B cell (primary cell): ENCODE measurements at regions not wholly inside any gene's neighbourhood (a gene's known extent, or its start where the extent isn't known, plus 50 kb on each side); places are given as distances from the start of the nearest gene placed in this dataset.

Experiments used
- EZH2 ChIP-seq: IDR thresholded peaks from 2 replicates; pipeline ENCODE4 v1.6.1; 2012; ENCODE audit warnings: borderline replicate concordance, low read depth, mild to moderate bottlenecking, moderate library complexity, low read length; ENCODE audit not compliant: insufficient read depth, poor library complexity, severe bottlenecking
- TF ChIP-seq, protein P1 (sequence below): fragments of 200-600 bp; IDR thresholded peaks from one replicate; pipeline ENCODE4 v1.8.0; 2022; ENCODE audit warnings: antibody characterized with exemption, mild to moderate bottlenecking

DNA sequence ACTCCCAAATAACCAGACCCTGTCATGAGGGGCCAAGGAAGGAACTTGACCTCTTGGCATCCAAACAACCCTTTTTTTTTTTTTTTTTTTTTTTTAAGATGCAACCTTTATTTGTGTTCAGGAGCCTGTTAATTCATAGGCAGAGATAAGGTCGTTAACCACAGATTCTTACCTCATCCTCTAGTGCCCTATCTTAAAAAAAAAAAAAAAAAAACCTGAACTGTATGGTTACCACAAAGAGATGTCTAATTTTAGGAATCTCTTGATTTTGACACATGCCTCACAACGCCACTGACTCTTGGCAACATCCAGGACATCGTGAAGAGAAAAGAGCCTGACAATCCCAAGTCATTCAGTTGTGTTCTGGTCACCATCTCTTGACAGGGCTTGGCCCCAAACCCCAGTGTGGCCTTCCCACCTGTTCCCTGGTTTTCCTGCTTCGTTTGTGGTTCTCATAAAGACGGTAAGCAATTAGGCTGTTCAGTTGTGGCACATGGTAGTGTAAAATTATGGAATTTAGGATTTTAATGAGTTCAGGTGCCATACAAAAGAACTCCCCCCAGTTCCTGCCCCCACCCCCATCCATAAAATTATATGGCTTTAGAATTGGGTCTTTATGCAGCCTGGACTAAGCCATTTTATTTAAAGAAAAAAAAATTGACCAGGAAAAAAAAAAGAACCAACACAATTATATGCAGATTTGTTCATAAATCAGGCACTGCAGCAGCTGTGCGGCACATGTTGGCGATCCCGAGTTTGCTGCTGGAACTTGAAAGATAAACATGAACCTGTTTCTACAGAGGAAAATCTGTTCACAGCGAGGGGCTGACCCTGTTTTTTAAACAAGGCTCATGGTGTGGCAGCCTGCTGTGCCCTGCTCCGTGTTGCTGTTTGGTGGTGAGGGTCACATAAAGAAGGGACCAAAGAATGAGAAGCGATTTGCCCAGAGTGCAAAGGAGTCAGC lies 267.8 kb upstream of the CLINT1 start:
- TF ChIP-seq, protein P1, sequence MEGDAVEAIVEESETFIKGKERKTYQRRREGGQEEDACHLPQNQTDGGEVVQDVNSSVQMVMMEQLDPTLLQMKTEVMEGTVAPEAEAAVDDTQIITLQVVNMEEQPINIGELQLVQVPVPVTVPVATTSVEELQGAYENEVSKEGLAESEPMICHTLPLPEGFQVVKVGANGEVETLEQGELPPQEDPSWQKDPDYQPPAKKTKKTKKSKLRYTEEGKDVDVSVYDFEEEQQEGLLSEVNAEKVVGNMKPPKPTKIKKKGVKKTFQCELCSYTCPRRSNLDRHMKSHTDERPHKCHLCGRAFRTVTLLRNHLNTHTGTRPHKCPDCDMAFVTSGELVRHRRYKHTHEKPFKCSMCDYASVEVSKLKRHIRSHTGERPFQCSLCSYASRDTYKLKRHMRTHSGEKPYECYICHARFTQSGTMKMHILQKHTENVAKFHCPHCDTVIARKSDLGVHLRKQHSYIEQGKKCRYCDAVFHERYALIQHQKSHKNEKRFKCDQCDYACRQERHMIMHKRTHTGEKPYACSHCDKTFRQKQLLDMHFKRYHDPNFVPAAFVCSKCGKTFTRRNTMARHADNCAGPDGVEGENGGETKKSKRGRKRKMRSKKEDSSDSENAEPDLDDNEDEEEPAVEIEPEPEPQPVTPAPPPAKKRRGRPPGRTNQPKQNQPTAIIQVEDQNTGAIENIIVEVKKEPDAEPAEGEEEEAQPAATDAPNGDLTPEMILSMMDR: no peak
- TF ChIP-seq EZH2: no peak
